CD4-positive, alpha-beta T cell treated with Interleukin-10 for 1 hour (primary cell): ENCODE measurements at regions not wholly inside any gene's neighbourhood (a gene's known extent, or its start where the extent isn't known, plus 50 kb on each side); places are given as distances from the start of the nearest gene placed in this dataset.
"Not testable (repeated sequence)": the region's sequence is repeated elsewhere in the genome, so short reads cannot be mapped to it uniquely, and the experiment has no call there.

Experiments
- DNase-seq: peaks from one replicate; pipeline ENCODE4 v3.0.0-alpha.2; 2020

DNA sequence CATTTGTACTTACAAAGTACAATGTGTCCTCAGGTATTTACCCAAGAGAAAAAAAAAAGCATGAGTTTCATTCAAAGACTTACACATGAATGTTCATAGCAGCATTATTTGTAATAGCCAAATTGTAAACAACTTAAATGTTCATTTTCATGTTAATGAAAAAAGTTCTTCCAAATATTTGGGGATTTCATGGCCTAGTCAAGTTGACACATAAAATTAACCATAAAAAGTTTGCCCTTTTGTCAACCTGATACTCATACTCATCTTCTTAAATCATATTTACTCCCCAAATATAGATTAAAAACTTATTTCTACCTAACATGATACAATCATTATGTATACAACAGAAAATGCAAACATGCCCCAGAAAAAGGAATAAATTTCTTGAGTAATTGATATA lies 112.5 kb upstream of the EMCN start:
- DNase-seq, result no peak

DNA sequence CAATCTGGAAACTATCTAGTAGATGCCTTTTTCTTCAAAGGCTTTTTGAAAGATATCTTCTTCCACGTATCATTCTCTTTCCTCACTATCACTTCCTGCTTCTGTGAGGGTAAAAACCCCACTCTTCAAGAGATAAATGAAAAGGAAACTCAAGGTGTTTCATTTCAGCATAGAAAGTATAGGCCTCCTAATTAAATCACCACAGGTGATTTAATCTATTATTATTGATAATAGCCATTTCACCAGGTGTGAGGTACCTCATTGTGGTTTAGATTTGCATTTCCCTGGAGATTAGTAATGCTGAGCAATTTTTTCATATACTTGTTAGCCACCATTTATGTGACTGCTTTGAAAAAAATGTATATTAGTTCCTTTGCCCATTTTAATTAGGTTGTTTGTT lies 92.0 kb upstream of the EMCN start:
- no peak for DNase-seq

DNA sequence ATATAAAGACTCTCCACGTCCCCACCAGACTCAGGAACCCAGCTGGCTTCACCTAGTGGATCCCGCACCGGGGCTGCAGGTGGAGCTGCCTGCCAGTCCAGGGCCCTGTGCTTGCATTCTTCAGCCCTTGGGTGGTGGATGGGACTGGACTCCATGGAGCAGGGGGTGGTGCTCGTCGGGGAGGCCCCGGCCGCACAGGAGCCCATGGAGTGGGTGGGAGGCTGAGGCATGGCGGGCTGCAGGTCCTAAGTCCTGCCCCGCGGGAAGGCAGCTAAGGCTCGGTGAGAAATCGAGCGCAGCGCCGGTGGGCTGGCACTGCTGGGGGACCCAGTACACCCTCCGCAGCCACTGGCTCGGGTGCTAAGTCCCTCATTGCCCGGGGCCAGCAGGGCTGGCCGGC lies 90.8 kb upstream of the EMCN start:
- not testable (repeated sequence) for DNase-seq

DNA sequence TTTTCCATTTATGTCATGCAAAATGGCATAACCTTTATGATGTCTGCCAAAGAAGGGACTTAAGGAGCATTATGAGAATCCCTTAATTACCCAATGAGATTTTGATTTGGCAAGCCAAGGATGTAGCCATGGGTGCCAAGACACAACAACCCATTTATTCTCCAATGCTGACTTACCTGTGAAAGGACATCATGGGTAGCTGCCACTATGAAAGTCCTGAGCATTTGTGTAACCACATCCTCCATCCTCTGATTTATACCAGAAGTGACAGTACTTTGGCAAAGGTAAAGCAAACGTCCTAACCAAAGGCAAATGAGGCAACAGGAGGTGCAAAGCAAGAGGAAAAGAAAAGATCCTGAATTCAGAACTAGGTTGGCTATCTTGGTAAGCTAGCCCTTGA lies 87.3 kb upstream of the EMCN start:
- DNase-seq, result no peak

DNA sequence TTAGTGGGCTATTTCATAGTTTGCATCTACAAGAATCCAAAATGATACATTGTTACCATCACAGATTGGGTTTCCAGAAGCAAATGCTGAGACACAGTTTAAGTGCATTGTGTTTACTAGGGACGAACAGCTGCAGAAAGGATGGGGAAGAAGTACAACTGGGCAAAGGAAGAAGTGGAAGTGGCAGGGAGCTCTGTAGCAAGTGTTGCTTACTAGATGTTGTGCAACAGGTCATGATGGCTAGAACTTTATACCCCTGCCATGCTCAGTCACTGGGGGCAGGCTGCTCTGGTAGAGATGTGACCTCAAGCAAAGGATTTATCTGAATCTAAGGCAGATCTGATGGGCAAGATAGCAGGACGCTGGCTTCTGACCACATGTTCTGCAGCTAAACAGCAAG lies 76.1 kb upstream of the EMCN start:
- DNase-seq, result no peak

DNA sequence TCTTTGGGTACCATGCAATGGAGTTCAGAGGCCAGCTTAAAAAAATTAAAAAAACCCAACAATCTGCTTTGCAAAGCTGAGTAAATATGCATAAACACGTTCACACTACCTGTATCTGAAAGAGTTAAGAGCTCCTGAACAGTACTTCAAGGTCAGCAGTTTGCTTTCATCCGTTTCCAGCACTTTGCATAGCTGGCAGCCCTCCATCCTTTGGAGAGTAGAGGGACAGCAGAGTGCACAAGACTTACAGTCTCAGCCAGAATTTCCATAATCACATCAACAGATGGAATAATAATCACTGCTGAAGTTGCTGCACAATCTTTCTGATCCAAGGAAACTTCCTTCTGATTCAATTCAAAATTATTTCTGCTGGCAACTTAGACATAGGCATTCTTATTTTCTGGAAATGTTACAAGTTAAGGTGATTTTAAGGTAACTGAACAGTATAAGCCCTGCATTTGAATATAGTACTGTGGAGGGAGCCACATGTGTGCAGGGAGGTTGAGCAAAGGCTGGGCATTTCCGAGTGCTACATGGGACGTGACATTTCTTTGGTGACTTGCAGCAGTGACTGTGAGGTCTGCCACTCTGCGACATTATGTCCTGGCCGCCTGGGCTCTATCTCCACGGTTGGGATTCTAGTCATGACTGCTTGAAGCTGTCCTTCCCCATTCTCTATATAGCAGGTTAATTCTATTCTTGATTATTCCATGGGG lies 73.5 kb upstream of the EMCN start:
- no peak for DNase-seq

DNA sequence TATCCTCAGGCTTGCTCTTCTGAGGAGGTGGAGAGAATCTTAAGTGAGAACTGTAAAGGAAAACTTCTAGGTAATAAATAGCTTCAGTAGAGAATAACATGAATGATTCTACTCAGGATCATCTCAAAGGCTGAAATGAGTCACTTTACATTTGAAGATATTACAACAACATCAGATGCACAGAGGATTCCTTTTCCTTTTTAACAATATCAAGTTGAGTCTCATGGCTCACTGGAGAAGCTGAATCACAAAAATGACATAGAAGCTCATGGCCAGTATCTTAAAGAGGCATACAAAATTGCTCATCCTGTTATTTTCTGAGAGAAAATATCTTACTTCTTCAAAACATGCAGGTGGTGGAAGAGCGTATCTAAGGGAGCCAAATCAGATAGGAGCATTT lies 72.5 kb upstream of the EMCN start:
- DNase-seq, result no peak

DNA sequence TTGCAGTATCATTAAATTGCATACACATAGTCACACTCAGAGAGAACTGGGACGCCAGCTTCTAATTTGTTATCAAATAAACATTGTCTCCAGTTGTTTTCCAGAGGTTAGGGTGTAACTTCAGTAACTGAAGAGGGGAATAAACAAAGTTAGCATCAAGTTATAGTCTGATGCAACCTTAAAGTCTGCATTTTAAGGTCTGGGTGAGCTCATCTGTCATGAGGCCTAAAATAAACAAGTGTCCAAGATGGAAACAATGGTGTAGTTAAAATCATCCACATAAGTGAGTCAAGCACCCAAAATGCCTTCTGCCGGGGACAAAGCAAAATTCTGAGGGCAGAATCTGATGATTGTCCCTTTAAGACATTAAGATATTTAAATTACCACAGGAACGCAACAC lies 70.3 kb upstream of the EMCN start:
- DNase-seq, result no peak

DNA sequence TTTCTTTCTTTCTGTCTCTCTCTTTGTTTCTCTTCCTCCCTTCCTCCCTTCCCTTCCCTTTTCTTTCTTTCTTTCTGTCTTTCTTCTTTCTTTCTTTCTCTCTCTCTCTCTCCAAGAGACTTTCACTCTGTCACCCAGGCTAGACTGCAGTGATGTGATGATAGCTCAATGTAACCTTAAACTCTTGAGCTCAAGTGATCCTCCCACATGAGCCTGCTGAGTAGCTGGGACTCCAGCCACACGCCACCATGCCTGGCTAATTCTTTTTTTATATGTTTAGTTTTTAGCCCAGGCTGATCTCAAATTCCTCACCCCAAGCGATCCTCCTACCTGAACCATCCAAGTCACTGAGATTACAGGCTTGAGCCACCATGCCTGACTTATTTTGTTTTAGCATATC lies 64.3 kb upstream of the EMCN start:
- no peak for DNase-seq

DNA sequence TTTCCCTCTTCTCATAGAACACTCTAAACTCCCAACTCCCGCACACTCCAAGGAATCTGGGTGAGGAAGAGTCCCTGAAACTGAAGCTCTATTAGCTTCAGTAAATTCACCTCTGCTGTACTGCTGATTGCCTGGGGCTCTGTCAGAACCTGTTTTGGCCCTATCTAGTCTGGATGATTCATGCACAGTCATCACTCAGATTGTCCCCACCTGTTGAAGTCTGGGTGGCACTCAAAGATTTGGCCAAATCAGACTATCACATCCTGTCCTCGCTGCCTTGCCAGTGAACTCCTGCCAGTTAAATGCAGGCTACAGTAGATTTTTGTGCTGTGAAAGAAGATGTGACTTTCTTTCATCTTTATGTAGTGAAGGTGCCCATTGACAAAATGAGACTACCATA lies 63.5 kb upstream of the EMCN start:
- no peak for DNase-seq

DNA sequence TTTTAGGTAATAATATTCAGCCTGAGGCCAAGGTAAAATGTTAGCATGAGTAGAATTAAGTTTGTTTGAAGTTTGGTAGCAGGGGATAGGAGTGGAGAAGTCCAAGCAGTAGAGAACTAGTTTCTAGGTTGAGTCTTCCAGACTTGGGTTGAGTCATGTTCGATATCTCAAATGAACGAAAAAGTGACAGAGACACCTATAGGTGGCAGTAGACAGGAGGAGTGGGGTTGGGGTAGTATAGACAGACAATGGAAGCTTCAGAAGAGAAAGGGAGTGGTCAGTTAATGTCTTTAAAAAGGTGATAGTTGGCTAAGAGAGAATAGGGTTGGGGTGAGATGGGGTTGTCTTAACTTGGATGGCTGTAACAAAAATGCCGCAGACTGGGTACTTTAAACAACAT lies 58.7 kb upstream of the EMCN start:
- DNase-seq, result no peak

DNA sequence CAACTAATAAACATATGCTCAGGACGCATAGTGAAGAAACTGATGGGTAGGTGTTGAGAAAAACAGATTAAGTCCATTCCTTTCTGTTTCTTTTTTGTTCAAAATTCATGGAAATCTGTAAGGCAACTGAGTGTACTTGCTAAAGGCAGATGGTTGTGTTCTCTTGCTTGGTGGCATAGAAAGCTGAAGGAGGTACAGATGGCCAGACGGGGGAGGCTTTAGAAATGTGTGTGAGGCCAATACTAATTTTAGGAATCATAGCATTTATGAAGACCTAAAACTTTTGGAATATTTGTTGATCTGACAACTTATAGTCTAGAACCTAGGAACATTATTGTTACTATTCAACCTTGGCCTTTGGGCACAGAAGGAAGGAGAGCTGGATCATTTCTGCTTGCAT lies 56.8 kb upstream of the EMCN start:
- no peak for DNase-seq

DNA sequence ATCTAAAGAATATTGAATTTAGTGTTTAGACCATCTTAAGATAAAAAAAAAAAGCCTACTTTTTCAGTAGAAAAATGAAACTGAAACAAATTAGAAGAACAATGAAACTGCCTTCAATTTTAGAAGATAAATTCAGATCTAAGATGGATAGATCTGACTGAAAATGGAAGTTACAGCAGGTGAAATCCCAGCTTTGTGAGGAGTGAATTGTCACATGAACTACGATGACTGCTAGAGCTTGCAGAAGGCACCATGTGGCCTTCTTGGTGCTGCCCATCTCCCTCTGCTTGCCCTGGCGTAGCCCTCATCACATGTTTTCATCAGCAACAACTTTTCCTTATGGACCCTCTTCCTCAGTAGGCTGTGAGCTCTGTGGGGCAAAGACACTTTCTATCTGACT lies 51.4 kb upstream of the EMCN start:
- DNase-seq, result no peak
